Activated CD4-positive, alpha-beta T cell treated with anti-CD3 and anti-CD28 coated beads, Interleukin-2, amount 50 U/mL, for 24 hours (primary cell): ENCODE measurements at regions not wholly inside any gene's neighbourhood (a gene's known extent, or its start where the extent isn't known, plus 50 kb on each side); places are given as distances from the start of the nearest gene placed in this dataset.
"Not testable (repeated sequence)": the region's sequence is repeated elsewhere in the genome, so short reads cannot be mapped to it uniquely, and the experiment has no call there.

Source experiments
- DNase-seq, 2 donors: peaks; one replicate each; pipeline ENCODE4 v3.0.0-alpha.2; 2020; ENCODE audit warnings: low read depth in 1 of 2, low spot score in 1 of 2

DNA sequence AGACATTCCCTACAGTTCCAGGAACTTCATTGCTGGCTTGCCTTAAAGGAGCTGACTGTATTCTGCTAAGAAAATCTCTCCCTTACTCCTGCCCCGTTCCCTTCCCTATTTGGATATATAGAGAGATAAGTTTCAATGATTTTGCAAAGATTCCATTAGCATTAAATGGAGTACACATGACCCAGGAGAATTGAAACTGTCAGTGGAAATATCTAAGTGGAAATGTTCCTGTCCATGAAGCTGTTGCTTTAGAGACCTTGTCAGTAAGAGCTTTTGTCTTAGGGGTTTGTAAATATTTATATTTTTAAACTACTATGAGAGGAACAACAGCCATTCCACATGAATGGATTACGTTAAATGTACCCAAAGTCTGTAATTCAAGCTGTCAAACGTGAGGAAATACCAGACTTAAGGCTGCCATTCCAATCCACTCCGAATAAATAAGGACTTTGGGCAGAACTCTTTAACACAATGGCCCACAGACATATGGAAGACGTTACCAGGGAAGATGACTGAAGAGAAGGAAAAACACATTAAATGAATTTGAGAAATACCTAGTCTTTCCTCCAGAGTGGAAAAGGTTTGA, 387.1 kb upstream of the PAPPA start:
- DNase-seq: no peak

DNA sequence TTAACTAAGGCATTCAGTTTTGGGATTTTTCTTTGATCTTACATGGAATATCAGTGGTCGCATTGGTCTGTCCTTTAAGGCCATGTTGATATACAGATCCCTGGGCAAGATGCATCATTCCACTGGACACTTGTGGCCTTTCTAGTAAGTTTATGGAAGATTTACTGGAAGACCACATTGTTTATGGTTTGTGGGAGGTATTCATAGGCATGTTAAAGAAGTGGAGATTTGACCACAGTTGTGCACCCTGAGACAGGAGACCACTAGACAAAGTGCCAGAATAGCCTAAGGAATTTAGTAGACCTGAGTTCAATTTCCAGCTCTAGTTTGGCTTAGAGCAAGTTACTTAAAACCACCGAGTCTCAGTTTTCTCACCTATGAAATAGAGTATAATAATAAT, 383.1 kb upstream of the PAPPA start:
- no peak for DNase-seq

DNA sequence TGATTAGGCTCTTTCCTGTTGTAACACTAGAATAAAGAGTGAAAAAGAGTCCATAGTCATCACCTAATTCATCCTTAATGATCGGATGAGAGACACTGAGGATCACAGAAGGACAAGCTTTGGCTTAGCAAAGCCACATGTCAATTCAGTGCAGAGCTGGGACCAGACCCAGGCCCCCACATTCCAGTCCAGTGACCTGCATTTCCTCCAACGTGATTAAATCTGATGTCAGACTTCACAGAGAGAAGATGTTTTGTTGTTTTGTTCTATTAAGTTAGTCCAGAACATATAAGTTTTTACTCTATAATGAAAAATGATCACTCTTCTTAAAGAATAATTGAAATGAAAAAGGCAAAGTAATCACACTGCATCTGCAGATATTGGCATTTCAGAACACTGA, 377.9 kb upstream of the PAPPA start:
- no peak for DNase-seq

DNA sequence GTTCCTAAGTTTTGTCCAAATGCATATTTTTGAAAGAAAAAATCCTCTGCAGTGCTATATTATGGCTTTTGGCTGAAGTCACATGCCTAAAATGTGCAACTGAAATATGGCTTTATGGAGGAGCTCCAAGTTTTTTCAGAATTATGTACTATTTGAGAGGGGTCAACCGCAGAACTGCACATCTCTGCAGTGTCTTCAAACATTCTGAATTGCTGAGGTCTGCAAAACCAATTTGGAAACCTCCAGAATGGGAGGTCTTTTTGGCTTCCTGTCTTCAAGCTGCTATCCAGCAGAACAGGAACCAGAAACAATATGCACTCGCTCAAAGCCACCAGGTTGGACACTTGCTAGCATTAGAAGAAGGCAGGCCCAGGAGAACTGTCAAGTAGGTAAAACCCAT, 376.0 kb upstream of the PAPPA start:
- no peak for DNase-seq

DNA sequence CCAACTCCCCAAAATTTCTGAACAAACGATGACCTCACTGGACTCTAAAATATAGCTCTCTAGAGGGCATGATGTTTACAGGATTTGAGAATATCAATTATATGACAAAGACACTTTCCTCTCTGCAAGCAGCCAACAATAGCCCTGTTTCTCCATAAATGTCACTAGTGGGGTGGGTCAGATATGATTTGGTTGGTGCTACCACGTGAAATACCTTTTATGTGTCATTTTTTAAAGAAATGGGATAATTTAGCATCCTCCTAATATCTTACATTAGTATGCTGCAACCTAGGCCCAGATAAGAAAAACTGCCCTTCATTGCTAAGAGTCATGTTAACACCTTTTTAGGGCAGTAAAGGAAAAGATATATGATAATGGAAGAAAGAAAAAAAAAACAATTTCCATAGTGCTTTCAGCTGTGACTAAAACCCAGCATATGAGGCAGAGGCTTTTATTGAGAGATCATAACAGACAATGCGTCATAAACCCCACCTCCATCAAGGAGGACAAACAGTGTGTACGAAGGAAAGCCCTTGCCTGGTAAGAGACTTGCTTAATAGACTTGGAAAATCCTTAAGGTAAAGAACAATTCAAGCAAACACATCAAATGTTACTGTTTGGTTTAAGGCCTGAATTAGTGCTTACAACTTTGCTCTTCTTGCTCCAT, 372.4 kb upstream of the PAPPA start:
- no peak for DNase-seq

DNA sequence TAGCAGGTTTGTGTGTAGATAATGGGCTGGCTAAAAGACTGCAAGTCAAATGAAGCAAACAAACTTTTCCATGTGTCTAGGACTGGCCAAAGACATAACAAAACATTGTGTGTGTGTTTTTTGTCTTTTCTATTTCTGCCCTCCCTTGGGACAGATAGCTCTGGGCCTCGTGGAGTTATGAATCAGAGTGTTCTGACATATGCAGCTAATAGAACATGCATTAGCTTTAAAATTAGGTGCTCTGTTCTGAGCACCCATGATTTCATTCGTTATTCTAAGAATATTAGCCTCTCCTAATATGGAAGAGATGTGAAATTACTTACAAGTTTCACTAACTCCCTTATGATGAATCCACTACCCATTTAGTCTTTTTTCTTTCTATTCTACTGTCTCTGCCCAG, 367.3 kb upstream of the PAPPA start:
- DNase-seq: no peak

DNA sequence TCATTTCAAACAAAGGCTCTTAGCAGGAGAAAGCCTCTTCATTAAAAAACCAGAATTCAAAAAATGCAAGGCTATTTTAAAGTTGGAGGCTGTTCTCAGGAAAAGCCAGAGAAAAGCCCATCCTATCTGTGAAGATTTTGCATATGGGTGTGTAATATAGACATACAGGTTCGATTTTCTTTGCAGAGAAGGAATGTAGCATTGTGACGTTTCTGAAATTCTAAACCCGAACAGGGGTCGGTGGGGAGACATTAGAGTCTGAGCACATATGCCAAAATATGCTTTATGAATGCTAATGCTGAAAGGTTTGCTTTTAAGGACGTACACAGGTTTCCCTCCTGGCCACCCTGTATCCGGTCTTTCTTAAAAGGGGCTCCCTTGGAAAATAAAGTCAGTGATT, 363.1 kb upstream of the PAPPA start:
- DNase-seq: no peak

DNA sequence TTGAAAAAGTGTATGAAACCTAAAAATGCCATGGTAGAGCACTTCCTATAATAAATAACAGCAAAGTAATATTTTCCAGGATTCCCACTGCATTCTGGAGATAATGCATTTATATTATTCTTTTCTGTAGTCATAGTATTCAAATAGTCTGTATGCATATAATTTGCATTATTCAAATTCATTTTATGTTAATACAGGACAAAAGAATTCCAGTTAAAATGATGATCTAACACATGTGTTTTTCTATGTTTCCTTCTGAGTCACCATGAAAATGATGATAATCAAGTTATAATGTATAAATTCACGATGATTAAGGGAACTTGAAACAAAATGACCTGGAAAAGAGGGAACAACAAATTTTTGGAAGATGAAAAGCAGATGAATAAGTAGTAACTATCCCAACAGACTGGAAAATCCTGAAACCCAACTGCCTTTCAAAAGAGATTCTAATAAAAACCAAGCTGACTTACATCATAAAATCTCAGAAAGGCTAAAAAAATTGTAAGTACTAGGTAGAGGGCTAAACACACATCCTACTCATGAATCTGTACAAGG, 358.6 kb upstream of the PAPPA start:
- no peak for DNase-seq

DNA sequence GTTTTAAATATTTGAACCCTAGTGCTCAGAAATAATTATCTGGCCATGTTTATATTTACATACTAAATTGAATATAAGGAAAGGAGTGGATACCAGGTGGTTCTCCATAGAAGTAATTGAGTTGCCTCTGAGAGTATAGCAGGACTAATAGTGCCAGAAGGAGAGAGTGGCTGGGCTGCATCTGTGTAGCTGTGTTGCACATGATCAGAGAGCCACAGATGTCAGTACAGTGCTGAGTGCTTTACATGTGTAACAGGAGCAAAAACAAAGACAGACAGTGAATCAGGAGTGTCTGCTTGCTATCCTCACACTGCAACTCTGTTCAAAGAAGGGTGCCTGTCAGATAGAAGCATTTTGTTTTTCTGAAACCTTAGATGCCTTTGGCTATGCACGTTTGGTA, 353.9 kb upstream of the PAPPA start:
- DNase-seq: no peak

DNA sequence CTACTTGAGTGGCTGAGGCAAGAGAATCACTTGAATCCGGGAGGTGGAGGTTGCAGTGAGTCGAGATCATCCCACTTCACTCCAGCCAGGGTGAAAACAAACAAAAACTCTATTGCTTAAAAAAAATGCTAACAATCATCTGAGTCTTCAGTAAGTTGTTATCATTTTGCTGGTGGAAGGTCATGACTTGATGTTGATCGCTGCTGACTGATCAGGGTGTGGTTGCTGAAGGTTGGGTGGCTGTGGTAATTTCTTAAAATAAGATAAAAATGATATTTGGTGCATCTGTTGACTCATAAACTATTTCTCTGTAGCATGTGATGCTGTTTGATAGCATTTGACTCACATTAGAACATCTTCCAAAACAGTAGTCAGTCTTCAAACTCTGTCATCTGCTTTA, 349.4 kb upstream of the PAPPA start:
- DNase-seq: no peak

DNA sequence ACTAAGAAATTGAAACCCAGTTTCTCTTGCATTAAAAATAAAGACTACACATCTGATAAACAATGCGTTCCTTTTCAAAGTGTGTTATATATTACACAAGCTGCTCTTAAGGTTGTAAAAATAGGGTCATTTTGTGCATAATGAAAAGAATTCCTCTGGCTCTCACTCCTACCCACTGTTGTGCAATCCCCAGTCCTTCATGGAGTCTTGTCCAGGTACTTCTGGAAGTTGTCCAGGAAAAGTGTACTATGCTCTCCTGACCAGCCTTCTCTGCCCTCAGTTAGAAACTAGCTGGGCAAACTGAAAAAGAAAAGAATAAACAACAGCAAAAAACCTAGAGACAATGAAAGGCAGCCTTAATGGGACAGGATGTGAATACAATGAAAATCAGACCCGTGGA, 345.5 kb upstream of the PAPPA start:
- DNase-seq: no peak

DNA sequence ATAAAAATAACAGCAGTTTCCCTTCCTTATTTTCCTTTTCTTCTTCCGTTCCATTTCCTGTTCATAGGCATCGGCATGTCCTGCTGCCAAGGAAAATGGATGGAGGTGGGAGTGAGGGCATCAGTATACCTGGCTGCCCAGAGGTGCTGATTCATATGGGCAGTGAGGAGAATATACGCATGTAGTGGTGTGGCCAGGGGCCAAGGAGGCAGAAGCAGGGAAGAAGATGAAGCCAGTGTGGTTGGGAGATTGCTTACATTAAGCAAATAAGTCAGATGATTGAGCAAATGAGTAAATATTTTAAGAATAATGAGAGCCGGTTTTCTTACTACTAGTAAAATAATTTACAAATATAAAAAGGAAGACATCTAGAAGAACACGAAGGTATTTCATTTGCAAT, 344.9 kb upstream of the PAPPA start:
- DNase-seq: no peak

DNA sequence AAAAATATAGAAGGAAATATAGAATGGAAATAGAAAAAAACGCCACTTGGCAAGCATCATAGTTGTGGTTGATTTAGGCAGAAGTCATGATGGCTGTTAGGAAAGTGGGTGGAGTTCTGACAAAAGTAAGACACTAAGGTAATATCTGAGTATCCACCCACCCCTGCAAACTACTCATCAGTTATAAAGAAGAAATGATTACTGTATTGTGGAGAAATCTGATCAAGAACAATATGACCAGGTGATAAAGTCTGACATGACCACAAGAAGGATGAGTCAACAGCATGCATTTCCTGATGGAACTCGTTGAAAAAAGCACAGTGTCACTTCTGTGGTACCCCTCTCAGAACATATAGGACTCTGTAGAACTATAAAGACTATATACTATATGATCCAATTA, 343.4 kb upstream of the PAPPA start:
- no peak for DNase-seq

DNA sequence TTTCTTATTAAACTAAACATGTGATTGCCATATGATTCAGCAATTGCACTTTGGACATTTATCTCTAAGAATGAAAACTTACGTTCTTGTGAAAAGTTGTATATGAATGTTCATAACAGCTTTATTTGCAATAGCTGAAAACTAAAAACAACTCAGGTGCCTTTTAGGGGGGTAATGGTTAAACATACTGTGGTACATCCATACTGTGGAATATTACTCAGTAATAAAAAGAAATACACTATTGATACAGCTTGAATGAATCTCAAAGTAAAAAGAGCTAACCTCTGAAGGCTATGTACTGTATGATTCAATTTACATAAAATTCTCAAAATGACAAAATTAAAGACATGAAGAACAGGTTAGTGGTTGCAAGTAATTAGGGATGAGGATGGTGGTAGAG, 339.5 kb upstream of the PAPPA start:
- no peak for DNase-seq

DNA sequence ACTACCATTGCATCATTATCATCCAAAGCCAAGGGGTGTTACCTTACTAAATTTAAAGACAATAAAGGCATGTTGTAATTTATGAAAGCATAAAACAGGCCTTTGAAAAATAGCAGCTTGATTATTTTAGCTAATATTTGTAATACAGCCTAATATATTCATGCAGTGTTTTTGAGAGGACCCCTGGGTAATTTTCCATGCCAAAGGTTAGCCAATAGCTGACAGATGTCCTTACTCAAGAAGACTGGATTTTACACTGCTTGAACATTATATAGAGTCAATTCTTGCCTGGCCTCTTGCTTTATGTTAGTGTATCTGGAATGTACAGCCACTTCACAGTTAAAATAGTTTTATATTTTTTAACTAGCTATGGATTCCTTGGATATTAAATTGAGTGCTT, 337.8 kb upstream of the PAPPA start:
- no peak for DNase-seq

DNA sequence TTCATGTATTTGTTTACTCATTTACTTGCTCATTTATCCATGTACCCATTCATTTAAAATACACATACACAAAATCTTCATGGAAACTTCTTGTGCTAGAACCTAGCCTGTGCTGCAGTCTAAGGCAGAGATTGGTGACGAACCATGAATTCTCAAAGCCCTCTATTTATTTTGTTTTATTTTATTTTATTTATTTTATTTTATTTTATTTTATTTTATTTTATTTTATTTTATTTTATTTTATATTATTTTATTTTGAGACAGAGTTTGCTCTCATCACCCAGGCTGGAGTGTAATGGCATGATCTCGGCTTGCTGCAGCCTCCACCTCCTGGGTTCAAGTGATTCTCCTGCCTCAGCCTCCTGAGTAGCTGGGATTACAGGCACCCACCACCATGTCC, 334.9 kb upstream of the PAPPA start:
- not testable (repeated sequence) for DNase-seq

DNA sequence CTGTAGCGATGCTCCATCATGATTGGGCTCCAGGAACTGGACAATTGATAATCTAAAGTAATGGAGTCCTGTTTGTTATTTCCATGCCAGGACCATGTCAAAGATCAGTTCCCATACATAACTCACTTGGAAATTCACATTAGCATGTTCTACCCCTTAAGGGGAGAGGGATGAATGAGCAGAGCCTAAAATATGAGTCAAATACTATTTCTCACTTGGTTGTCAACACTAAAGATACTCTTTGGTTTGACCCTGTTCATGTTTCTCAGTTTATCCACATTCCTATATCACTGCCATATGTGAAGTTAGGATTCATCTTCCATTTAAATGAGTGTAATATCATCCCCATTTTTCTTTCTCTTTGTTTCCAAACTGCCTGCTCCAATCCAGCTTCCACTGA, 321.6 kb upstream of the PAPPA start:
- no peak for DNase-seq

DNA sequence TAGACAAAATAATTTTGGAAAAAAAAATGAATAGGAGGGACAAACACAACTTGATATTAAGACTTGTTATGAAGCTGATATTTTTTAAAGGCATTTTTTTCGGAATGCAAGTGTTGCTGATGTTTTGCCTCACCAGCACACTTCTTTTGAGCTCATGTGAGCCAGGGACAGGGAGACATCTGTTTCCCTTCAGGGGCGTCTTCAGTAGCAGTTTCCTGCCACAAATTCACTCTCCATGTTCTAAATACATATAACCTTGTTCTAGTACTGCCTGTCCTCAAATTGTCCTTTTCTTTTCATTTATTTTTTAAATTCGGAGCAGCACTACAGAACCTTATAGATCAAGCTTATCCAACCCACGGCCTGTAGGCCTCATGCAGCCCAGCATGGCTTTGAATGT, 316.0 kb upstream of the PAPPA start:
- no peak for DNase-seq

DNA sequence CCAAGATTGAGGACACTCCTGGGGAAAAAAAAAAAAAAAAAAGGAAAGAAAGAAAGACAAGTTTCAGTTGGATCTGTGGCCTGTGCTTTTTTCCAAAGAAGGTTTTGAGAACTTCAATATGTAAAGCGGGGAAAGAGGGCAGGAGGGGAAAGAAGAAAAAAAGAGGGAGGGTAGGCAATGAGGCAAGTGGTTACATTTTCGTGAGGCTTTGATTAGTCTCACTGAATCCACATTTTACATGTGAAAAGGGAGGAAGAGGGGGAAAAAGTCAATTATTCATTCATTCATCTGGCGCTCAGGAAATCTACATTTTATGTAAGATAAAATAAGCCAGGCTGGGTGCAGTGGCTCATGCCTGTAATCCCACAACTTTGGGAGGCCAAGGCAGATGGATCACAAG, 315.2 kb upstream of the PAPPA start:
- no peak for DNase-seq

DNA sequence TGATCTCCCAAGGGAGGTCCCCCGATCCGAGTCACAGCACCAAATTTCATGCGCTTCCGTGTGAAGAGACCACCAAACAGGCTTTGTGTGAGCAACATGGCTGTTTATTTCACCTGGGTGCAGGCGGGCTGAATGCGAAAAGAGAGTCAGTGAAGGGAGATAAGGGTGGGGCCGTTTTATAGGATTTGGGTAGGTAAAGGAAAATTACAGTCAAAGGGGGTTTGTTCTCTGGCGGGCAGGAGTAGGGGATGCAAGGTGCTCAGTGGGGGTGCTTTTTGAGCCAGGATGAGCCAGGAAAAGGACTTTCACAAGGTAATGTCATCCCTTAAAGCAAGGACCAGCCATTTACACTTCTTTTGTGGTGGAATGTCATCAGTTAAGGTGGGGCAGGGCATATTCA, 309.2 kb upstream of the PAPPA start:
- not testable (repeated sequence) for DNase-seq

DNA sequence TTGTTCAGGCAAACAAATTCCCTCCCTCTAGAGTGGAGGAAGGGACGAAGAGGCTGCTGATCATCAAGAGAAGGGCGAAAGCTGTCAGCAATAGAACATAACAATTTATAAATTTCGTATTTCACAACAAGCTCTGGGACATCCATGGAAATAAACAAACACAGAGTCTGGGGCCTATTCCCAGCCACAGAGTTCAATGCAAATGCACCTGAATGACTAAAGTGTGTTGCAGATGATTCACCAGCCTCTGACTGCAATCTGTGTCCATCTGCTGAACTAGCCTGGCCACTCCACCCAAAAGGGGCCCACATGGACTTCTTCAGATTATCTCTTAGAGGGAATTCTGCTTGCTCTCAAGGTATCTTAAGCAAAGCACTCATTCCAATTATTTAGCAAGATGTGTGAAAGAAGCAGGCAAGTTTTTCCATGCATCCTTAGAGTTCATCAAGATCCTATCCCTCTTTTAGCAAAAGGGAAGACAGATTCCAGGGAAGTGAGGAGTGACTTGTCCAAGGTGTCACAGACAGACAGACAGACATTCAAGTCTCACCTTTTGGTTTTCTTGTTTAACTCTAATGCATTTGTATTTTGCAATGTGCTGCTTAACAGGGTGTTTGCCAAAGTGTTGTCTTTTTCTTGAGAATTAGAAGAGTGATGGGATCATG, 307.8 kb upstream of the PAPPA start:
- DNase-seq: no peak

DNA sequence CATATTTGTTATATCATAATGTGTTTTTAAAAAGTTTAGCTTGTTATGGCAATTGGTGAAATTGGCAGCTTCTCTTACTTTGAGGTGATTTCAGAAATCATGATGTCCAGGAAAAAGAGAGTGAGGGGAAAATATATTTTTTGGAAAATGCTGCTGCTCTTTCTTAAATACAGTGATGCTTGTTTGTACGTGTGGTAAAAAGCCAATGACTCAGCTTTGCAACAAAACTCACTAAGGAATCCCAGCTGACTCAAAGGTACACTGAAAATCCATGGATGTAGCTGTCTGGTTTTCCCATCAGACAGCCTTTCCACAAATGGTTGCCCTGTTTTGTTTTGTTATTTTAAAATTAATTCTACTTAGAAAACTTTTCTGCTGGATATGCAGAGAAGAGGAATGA, 306.4 kb upstream of the PAPPA start:
- DNase-seq: no peak
